ENCODE measurements at regions not wholly inside any gene's neighbourhood (a gene's known extent, or its start where the extent isn't known, plus 50 kb on each side); places are given as distances from the start of the nearest gene placed in this dataset.

DNA sequence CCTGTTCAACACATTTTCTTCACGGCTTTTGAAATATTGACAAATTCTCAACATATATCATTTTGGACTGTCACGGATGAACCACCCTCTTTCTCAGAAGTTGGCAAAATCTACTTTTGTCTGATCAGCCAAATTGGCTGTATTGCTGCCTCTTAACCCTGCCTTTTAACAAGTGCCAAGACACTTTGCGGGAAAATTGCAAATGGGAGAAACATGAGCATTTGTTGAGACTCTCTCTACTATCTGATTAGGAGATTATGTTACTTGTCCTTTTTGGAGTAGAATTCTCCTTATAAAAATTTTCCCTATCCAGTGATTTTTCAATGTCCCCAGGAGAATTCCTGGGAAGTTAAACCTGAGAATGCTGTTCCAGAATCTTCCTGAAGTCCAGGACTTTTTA, 256.2 kb upstream of the ZSWIM2 start:
- TF ChIP-seq POLR2A (IDR thresholded peaks at IDR 0.05) (no peak), CTCF (IDR thresholded peaks at IDR 0.05) (no peak)

Data from sigmoid colon (tissue), 3 donors.